NB4 (cell line): ENCODE measurements at regions not wholly inside any gene's neighbourhood (a gene's known extent, or its start where the extent isn't known, plus 50 kb on each side); places are given as distances from the start of the nearest gene placed in this dataset.

Source experiments
- CTCF ChIP-seq: IDR thresholded peaks from one replicate; pipeline ENCODE4 v1.5.1; 2012; ENCODE audit warnings: low read depth, low read length
- MAX ChIP-seq: IDR thresholded peaks from 2 replicates; pipeline ENCODE4 v1.6.1; 2011; ENCODE audit warnings: low read depth, low read length
- POLR2A ChIP-seq: IDR thresholded peaks from 2 replicates; pipeline ENCODE4 v1.6.1; 2011; ENCODE audit warnings: mild to moderate bottlenecking; ENCODE audit not compliant: insufficient read length; ENCODE audit errors: extremely low read depth

DNA sequence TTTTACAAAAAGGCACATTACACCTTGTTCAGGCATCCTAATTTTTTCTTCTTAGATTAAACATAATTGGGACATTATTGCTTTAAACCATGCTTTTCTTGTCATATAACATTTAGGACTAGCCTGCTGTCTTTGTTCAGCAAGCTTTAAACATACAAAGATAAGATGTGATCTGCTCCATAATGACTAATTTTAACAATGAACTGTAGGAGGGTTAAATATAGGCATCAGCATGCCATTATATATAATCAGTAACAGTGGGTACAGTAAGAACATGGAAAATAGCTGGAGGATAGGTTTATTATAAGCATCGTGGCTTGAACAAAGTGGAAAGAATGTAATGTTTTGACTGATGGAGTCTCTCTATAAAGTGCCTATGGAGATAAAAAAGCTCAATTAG lies 661.7 kb downstream of the SLITRK6 start:
- no peak for TF ChIP-seq CTCF
- no peak for TF ChIP-seq POLR2A
- TF ChIP-seq MAX: no peak
